Parathyroid adenoma (tissue), 2 donors: ENCODE measurements at regions not wholly inside any gene's neighbourhood (a gene's known extent, or its start where the extent isn't known, plus 50 kb on each side); places are given as distances from the start of the nearest gene placed in this dataset.

Experiments used
- H2AFZ ChIP-seq: fragments of 300-600 bp; sonication (generic); one replicate; pipeline ENCODE4 v1.7.0; 2017; ENCODE audit warnings: antibody characterized with exemption, mild to moderate bottlenecking
- H3K27ac ChIP-seq: fragments of 300-600 bp; sonication (generic); one replicate; pipeline ENCODE4 v1.7.0; 2017
- H3K27me3 ChIP-seq: fragments of 300-600 bp; sonication (generic); one replicate; pipeline ENCODE4 v1.7.0; 2017; ENCODE audit warnings: low read length; ENCODE audit not compliant: control insufficient read depth, insufficient read depth
- H3K36me3 ChIP-seq: fragments of 300-600 bp; sonication (generic); one replicate; pipeline ENCODE4 v1.7.0; 2017; ENCODE audit warnings: low read length; ENCODE audit not compliant: control insufficient read depth, insufficient read depth
- H3K4me1 ChIP-seq: fragments of 300-600 bp; sonication (generic); one replicate; pipeline ENCODE4 v1.7.0; 2017; ENCODE audit warnings: control low read depth
- H3K4me2 ChIP-seq: fragments of 300-600 bp; sonication (generic); one replicate; pipeline ENCODE4 v1.7.0; 2017; ENCODE audit warnings: low read length
- H3K4me3 ChIP-seq: fragments of 300-600 bp; sonication (generic); one replicate; pipeline ENCODE4 v1.7.0; 2017; ENCODE audit warnings: low read depth, low read length
- H3K79me2 ChIP-seq: fragments of 300-600 bp; sonication (generic); one replicate; pipeline ENCODE4 v1.7.0; 2017; ENCODE audit warnings: control low read depth
- H3K9ac ChIP-seq: fragments of 300-600 bp; sonication (generic); one replicate; pipeline ENCODE4 v1.7.0; 2017; ENCODE audit warnings: mild to moderate bottlenecking
- H3K9me3 ChIP-seq: fragments of 300-600 bp; sonication (generic); one replicate; pipeline ENCODE4 v1.7.0; 2017; ENCODE audit warnings: low read length; ENCODE audit not compliant: control insufficient read depth
- TF ChIP-seq, protein P1 (sequence below): fragments of 300-600 bp; sonication (generic); IDR thresholded peaks from one replicate; pipeline ENCODE4 v1.7.0; 2017; ENCODE audit warnings: antibody characterized with exemption, mild to moderate bottlenecking
- donor health status: primary hyperparathyroidism.

- no peak overlapping the region for H3K4me2 ChIP-seq
- no peaks in the 10 kb centered on the region for H3K27me3 ChIP-seq
- no peak overlapping the region for H3K9ac ChIP-seq
- no peak overlapping the region for H3K27ac ChIP-seq
- H3K79me2 ChIP-seq, result no peaks in the 10 kb centered on the region
- H2AFZ ChIP-seq, result no peak overlapping the region
- no peaks in the 10 kb centered on the region for H3K36me3 ChIP-seq
- H3K4me1 ChIP-seq, result no peaks in the 10 kb centered on the region
- H3K9me3 ChIP-seq, result no peaks in the 10 kb centered on the region
- no peak overlapping the region for H3K4me3 ChIP-seq
- TF ChIP-seq, protein P1, sequence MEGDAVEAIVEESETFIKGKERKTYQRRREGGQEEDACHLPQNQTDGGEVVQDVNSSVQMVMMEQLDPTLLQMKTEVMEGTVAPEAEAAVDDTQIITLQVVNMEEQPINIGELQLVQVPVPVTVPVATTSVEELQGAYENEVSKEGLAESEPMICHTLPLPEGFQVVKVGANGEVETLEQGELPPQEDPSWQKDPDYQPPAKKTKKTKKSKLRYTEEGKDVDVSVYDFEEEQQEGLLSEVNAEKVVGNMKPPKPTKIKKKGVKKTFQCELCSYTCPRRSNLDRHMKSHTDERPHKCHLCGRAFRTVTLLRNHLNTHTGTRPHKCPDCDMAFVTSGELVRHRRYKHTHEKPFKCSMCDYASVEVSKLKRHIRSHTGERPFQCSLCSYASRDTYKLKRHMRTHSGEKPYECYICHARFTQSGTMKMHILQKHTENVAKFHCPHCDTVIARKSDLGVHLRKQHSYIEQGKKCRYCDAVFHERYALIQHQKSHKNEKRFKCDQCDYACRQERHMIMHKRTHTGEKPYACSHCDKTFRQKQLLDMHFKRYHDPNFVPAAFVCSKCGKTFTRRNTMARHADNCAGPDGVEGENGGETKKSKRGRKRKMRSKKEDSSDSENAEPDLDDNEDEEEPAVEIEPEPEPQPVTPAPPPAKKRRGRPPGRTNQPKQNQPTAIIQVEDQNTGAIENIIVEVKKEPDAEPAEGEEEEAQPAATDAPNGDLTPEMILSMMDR, result no peak
Observed at GRCh38 chr16:59864981-59865666, 1131.0 kb upstream of the GOT2 start.

GRCh38 chr16:59859676-59860402 lies 1125.7 kb upstream of the GOT2 start:
- no peak overlapping the region for H3K4me3 ChIP-seq
- no peaks in the 10 kb centered on the region for H3K4me1 ChIP-seq
- no peaks in the 10 kb centered on the region for H3K36me3 ChIP-seq
- H3K9me3 ChIP-seq, result no peaks in the 10 kb centered on the region
- H3K27me3 ChIP-seq, result no peaks in the 10 kb centered on the region
- no peaks in the 10 kb centered on the region for H3K79me2 ChIP-seq
- TF ChIP-seq, protein P1, result no peak
- H3K4me2 ChIP-seq, result no peak overlapping the region
- H3K27ac ChIP-seq, result no peak overlapping the region
- H2AFZ ChIP-seq, result no peak overlapping the region
- no peak overlapping the region for H3K9ac ChIP-seq

DNA sequence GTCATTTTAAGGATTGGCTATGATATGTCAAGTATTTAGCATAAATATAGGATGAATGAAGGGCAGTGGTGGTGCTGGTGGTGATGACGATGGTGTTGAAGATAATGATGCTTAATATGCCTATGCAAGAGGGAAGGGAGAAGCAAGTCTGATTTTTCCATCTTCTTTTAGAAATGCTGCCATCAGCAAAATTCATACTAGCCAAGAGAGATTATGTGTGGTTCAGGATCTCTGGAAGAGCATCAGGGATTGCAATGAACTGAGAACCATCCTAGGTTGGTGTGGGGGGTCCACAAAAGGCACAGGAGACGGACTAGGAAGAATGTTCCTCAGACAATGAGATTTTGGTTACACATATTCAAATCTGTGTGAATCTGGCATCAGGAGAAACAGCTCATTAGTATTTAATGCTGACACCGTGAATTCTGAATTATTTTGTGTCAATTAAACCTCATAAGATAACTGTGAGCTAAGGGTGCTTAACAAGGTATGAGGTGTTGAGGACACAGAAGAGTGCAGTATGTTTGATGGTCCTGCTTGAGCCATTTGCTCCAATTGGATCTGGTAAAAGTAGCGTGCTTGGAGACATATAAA lies 1120.8 kb upstream of the GOT2 start:
- no peaks in the 10 kb centered on the region for H3K27me3 ChIP-seq
- H3K79me2 ChIP-seq, result no peaks in the 10 kb centered on the region
- no peaks in the 10 kb centered on the region for H3K36me3 ChIP-seq
- no peak overlapping the region for H3K4me3 ChIP-seq
- no peak overlapping the region for H2AFZ ChIP-seq
- no peak overlapping the region for H3K9ac ChIP-seq
- H3K4me1 ChIP-seq, result no peaks in the 10 kb centered on the region
- no peaks in the 10 kb centered on the region for H3K9me3 ChIP-seq
- TF ChIP-seq, protein P1, result no peak
- no peak overlapping the region for H3K27ac ChIP-seq
- no peak overlapping the region for H3K4me2 ChIP-seq

DNA sequence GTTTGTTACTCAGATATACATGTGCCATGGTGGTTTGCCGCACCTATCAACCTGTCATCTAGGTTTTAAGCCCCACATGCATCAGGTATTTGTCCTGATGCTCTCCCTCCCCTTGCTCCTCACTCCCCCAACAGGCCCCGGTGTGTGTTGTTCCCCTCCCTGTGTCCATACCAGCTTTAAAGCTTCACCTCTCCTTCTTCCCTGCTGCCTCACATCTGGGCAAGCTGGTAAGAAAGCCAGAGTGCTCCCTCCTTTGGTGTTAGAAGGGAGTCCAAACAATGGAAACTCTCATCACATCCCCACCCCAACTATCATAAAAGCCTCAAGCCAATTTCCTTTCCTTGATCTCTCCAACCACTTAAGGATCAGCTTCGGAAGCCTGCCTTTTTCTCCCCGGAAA lies 1115.6 kb upstream of the GOT2 start:
- TF ChIP-seq, protein P1, result no peak
- Histone ChIP-seq H3K4me3 (no peak overlapping the region), H3K27me3 (no peaks in the 10 kb centered on the region), H3K4me1 (no peaks in the 10 kb centered on the region), H3K9me3 (no peaks in the 10 kb centered on the region), H3K27ac (no peak overlapping the region), H3K79me2 (no peaks in the 10 kb centered on the region), H3K9ac (no peak overlapping the region), H2AFZ (no peak overlapping the region), H3K36me3 (no peaks in the 10 kb centered on the region), H3K4me2 (no peak overlapping the region)
